Left renal cortex interstitium (tissue), 4 donors: ENCODE measurements at regions not wholly inside any gene's neighbourhood (a gene's known extent, or its start where the extent isn't known, plus 50 kb on each side); places are given as distances from the start of the nearest gene placed in this dataset.

Experiments used
- DNase-seq, 4 donors: peaks; one replicate each; pipeline ENCODE4 v3.0.0-alpha.2; 2013; ENCODE audit warnings: low read depth in 4 of 4, low spot score in 2 of 4, missing footprints in 1 of 4

GRCh38 chr6:82072751-82073150, 174.8 kb downstream of the IBTK start:
- no peak for DNase-seq

- peak in 1 of 4 donors; percentile 9 for DNase-seq
Measured at GRCh38 chr6:82072121-82072521, 175.4 kb downstream of the IBTK start.

GRCh38 chr6:82068721-82069120, 178.8 kb downstream of the IBTK start:
- DNase-seq, result no peak

GRCh38 chr6:82066991-82067411, 180.5 kb downstream of the IBTK start:
- DNase-seq, result no peak

GRCh38 chr6:82066196-82066595, 181.3 kb downstream of the IBTK start:
- no peak for DNase-seq

GRCh38 chr6:82063574-82063973, 184.0 kb downstream of the IBTK start:
- DNase-seq, result no peak

- no peak for DNase-seq
Measured at GRCh38 chr6:82062219-82062618, 185.3 kb downstream of the IBTK start.

- no peak for DNase-seq
Measured at GRCh38 chr6:82057846-82058554, 189.5 kb downstream of the IBTK start.

GRCh38 chr6:82056567-82056966, 191.0 kb downstream of the IBTK start:
- no peak for DNase-seq

GRCh38 chr6:82045965-82046756, 201.4 kb downstream of the IBTK start:
- DNase-seq, result no peak

GRCh38 chr6:82040405-82041221, 206.9 kb downstream of the IBTK start:
- DNase-seq, result peak in 2 of 4 donors; percentile 29 to 36

- DNase-seq, result no peak
Measured at GRCh38 chr6:82038631-82039030, 208.9 kb downstream of the IBTK start.

GRCh38 chr6:82035526-82035925, 212.0 kb downstream of the IBTK start:
- DNase-seq, result no peak

- no peak for DNase-seq
Measured at GRCh38 chr6:82033631-82034211, 213.8 kb downstream of the IBTK start.

- DNase-seq, result no peak
Measured at GRCh38 chr6:82032444-82032843, 215.1 kb downstream of the IBTK start.

GRCh38 chr6:82030761-82031503, 216.6 kb downstream of the IBTK start:
- no peak for DNase-seq

- DNase-seq, result no peak
Measured at GRCh38 chr6:82030301-82030700, 217.2 kb downstream of the IBTK start.

GRCh38 chr6:82025271-82025670, 222.3 kb downstream of the IBTK start:
- DNase-seq, result no peak

- DNase-seq, result no peak
Measured at GRCh38 chr6:82022614-82023129, 224.9 kb downstream of the IBTK start.

- no peak for DNase-seq
Measured at GRCh38 chr6:82017773-82018172, 229.8 kb downstream of the IBTK start.
